ENCODE measurements at regions not wholly inside any gene's neighbourhood (a gene's known extent, or its start where the extent isn't known, plus 50 kb on each side); places are given as distances from the start of the nearest gene placed in this dataset.

DNA sequence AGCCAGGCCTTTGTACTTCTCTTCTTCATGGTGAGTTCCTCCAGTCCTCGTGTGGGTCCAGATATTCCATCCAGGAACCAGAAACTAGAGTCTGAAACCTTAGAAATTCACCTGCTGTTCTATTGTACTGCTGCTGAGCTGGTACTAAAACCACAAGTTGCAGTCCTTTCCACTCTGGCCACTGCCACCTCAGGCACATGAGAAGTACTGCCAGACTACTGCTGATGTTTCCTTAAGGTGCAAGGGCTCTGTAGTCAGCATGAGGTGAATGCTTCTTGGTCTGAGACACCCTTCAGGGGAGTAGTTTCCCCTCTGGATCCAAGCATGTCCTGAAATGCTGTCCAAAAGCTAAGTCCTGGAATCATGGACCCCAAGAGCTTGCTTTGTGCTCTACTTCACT, 399.6 kb upstream of the CT83 start:
- TF ChIP-seq POLR2AphosphoS5 (IDR thresholded peaks at IDR 0.05; ENCODE audit: borderline replicate concordance, low read depth, low read length) (no peak), EZH2 (IDR thresholded peaks at IDR 0.05) (no peak), FOXP2 (optimal IDR thresholded peaks at IDR 0.05; ENCODE audit: control extremely low read depth, extremely low read length, insufficient read depth) (no peak)

All from SK-N-MC (cell line).